Hepatocyte (in vitro differentiated cells): ENCODE measurements at regions not wholly inside any gene's neighbourhood (a gene's known extent, or its start where the extent isn't known, plus 50 kb on each side); places are given as distances from the start of the nearest gene placed in this dataset.

Experiments
- CTCF ChIP-seq: fragments of 200-600 bp; sonication (generic); IDR thresholded peaks from 2 replicates; pipeline ENCODE4 v1.5.1; 2016; ENCODE audit warnings: antibody characterized with exemption, mild to moderate bottlenecking; ENCODE audit not compliant: poor library complexity
- EZH2phosphoT487 ChIP-seq: fragments of 200-600 bp; sonication (generic); IDR thresholded peaks from one replicate; pipeline ENCODE4 v1.6.1; 2018; ENCODE audit warnings: antibody characterized with exemption, mild to moderate bottlenecking, low read depth, moderate library complexity; ENCODE audit not compliant: unreplicated experiment, severe bottlenecking

GRCh38 chr7:80348223-80348622 lies 163.6 kb downstream of the GNAT3 start:
- no peak for TF ChIP-seq CTCF
- TF ChIP-seq EZH2phosphoT487, result no peak
